Type B pancreatic cell (in vitro differentiated cells): ENCODE measurements at regions not wholly inside any gene's neighbourhood (a gene's known extent, or its start where the extent isn't known, plus 50 kb on each side); places are given as distances from the start of the nearest gene placed in this dataset.

ENCODE experiments used
- DNase-seq: peaks from one replicate; pipeline ENCODE4 v3.0.0; 2021; ENCODE audit warnings: mixed read lengths; ENCODE audit not compliant: unreplicated experiment; ENCODE audit errors: extremely low spot score
- H3K27ac Mint-ChIP-seq: 2 replicates; pipeline ENCODE4 v1.8.0; 2021; ENCODE audit warnings: mild to moderate bottlenecking, mixed read lengths
- H3K27me3 Mint-ChIP-seq: 2 replicates; pipeline ENCODE4 v1.8.0; 2021; ENCODE audit warnings: mixed read lengths
- H3K36me3 Mint-ChIP-seq: 2 replicates; pipeline ENCODE4 v1.8.0; 2021; ENCODE audit warnings: mixed read lengths
- H3K4me1 Mint-ChIP-seq: one replicate; pipeline ENCODE4 v1.8.0; 2021; ENCODE audit warnings: mixed read lengths; ENCODE audit not compliant: unreplicated experiment
- H3K4me3 Mint-ChIP-seq: 2 replicates; pipeline ENCODE4 v1.8.0; 2021; ENCODE audit warnings: mild to moderate bottlenecking, mixed read lengths
- H3K9me3 Mint-ChIP-seq: 2 replicates; pipeline ENCODE4 v1.8.0; 2021; ENCODE audit warnings: mixed read lengths
- CTCF ChIP-seq: fragments of 200-600 bp; sonication (generic); conservative IDR thresholded peaks from 2 replicates; pipeline ENCODE4 v1.5.0; 2021; ENCODE audit warnings: antibody characterized with exemption, mild to moderate bottlenecking

DNA sequence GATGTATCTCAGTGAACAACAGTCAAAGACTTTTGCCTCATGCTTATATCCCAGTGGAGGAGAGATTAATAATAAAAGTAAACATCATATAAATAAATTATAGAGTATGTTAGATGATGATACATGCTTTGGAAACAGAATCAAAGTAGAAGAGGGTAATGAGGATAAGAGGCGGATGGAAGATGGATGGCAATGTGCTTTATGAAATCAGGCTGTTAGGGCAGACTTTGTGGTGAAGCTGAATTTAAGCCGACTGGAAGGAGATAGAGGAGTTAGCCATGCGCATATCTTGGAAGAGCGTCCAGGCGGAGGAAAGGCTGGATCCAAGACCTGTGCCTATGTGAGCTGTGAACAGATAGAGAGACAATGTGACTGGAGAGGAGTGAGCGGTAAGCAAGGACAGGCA is 74.9 kb upstream of the GUCY1A1 start:
- H3K4me1 Mint-ChIP-seq = peaks cover 8% of the 10 kb centered on the region
- H3K27me3 Mint-ChIP-seq = no peaks in the 10 kb centered on the region
- H3K9me3 Mint-ChIP-seq = no peaks in the 10 kb centered on the region
- H3K27ac Mint-ChIP-seq = no peak overlapping the region
- no peaks in the 10 kb centered on the region for H3K36me3 Mint-ChIP-seq
- DNase-seq = no peak
- H3K4me3 Mint-ChIP-seq = no peak overlapping the region
- TF ChIP-seq CTCF = no peak

GRCh38 chr4:155590796-155591585 is 75.7 kb upstream of the GUCY1A1 start:
- no peak for DNase-seq
- H3K4me1 Mint-ChIP-seq = peaks cover 5% of the 10 kb centered on the region

GRCh38 chr4:155588437-155588836 is 78.2 kb upstream of the GUCY1A1 start:
- H3K4me3 Mint-ChIP-seq = no peak overlapping the region
- no peak for DNase-seq
- H3K27me3 Mint-ChIP-seq = no peaks in the 10 kb centered on the region
- no peaks in the 10 kb centered on the region for H3K36me3 Mint-ChIP-seq
- H3K9me3 Mint-ChIP-seq = peaks cover 6% of the 10 kb centered on the region
- no peak overlapping the region for H3K27ac Mint-ChIP-seq
- TF ChIP-seq CTCF = no peak
- peaks cover 6% of the 10 kb centered on the region for H3K4me1 Mint-ChIP-seq

More at GRCh38 chr4:155590796-155591585, 75.7 kb upstream of the GUCY1A1 start:
- no peaks in the 10 kb centered on the region for H3K36me3 Mint-ChIP-seq
- H3K4me3 Mint-ChIP-seq = no peak overlapping the region
- TF ChIP-seq CTCF = no peak
- H3K9me3 Mint-ChIP-seq = no peaks in the 10 kb centered on the region
- H3K27ac Mint-ChIP-seq = no peak overlapping the region
- no peaks in the 10 kb centered on the region for H3K27me3 Mint-ChIP-seq

DNA sequence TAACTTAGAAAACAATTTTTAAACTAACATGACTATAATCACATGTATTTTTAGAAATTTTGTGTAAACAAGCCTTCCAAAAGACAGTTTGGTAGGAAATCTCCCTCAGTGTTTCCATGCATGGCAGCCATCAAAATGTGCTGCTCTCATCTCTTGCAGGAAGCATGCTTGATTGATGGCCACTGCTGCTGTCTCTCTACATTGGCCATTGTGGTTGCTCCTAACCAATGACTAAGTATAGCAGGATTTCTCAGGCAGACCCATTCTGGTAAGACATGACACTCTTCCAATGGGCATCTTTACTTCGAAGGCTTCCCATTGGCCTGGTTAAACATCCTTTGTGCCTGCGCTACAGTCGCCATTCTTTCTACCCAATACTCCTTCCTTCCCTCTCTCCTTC is 78.9 kb upstream of the GUCY1A1 start:
- Mint-ChIP-seq H3K36me3 (no peaks in the 10 kb centered on the region), H3K9me3 (peaks cover 6% of the 10 kb centered on the region), H3K27ac (no peak overlapping the region), H3K4me1 (peaks cover 9% of the 10 kb centered on the region), H3K4me3 (no peak overlapping the region), H3K27me3 (no peaks in the 10 kb centered on the region)
- DNase-seq = no peak
- no peak for TF ChIP-seq CTCF

DNA sequence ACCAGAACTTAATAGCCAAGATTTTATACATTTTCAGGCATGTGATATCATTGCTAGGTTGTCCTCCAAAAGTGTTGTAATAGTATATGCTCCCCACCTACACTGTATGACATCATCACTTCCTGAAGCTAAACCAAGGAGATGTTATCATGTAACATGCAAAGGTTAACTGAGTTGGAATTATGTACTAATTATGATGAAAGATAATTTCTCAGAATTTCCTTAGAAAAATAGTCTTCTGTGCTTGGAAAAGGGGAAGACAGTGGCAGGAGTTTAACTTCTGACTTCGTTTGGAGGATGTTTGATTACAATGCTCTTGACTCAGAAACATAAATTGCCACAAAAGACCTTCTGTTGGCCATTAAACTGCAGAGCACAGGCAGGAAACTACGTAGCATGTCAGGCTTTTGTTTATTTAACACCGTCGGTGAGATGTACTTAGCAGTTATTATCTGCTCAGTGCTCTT is 83.6 kb upstream of the GUCY1A1 start:
- no peak for TF ChIP-seq CTCF
- H3K4me1 Mint-ChIP-seq = peaks cover 9% of the 10 kb centered on the region
- no peak overlapping the region for H3K4me3 Mint-ChIP-seq
- DNase-seq = no peak
- no peaks in the 10 kb centered on the region for H3K27me3 Mint-ChIP-seq
- peaks cover 6% of the 10 kb centered on the region for H3K9me3 Mint-ChIP-seq
- H3K27ac Mint-ChIP-seq = peak overlapping the region; percentile 44
- no peaks in the 10 kb centered on the region for H3K36me3 Mint-ChIP-seq
